Pancreas (tissue), 10 donors: ENCODE measurements at regions not wholly inside any gene's neighbourhood (a gene's known extent, or its start where the extent isn't known, plus 50 kb on each side); places are given as distances from the start of the nearest gene placed in this dataset.
A peak's percentile ranks its signal among the peaks of the same experiment; 100 is the strongest.

Source experiments
- ATAC-seq, 4 donors: fragments of 200-7000 bp; cut with Tn5 transposase; one replicate each; pipeline versions ENCODE4 v1.8.0 to v1.9.1; 2020; ENCODE audit warnings: mild to moderate bottlenecking in 4 of 4, moderate library complexity in 4 of 4
- DNase-seq, 6 donors: peaks; one replicate each; pipeline ENCODE4 v3.0.0-alpha.2; 2020
- FAIRE-seq: peaks from 2 replicates; lab custom pipeline; 2012; peaks lifted over from hg19 to GRCh38; lab: Jason Lieb, UNC
- H3K27ac ChIP-seq, 4 donors: fragments of 200-600 bp; sonication (generic); 1 replicate in 3 of 4; 2 replicates in 1 of 4; pipeline versions ENCODE4 v1.5.0 to v1.8.0; 2020
- H3K27me3 ChIP-seq, 4 donors: fragments of 200-600 bp; one replicate each; pipeline ENCODE4 v1.8.0; 2021
- H3K36me3 ChIP-seq, 3 donors: fragments of 200-600 bp; sonication (generic) in 1 of 3; one replicate each; pipeline versions ENCODE4 v1.5.0 to v1.8.0; 2020 to 2021
- H3K4me1 ChIP-seq, 3 donors: fragments of 200-600 bp; one replicate each; pipeline ENCODE4 v1.8.0; 2021
- H3K4me3 ChIP-seq, 4 donors: fragments of 200-600 bp; sonication (generic) in 2 of 4; one replicate each; pipeline versions ENCODE4 v1.5.0 to v1.8.0; 2020 to 2021
- H3K9me3 ChIP-seq, 4 donors: fragments of 200-600 bp; one replicate each; pipeline ENCODE4 v1.8.0; 2021
- WGBS, 2 donors: extraction: QIAGEN DNeasy Blood & Tissue Kit; methylation state at CpG; one replicate each; pipeline ENCODE4 v1.1.7; 2013; 5-methylcytosine and 5-hydroxymethylcytosine counted together
- intact Hi-C, 3 donors: fragments of 100-400 bp; cut with DNase I; formaldehyde crosslinking; loops; one replicate each; pipeline versions ENCODE4 v1.11.1 to v1.14.2; 2022
- TF ChIP-seq, protein P1 (sequence below), 4 donors: fragments of 200-600 bp; sonication (generic) in 3 of 4; IDR thresholded peaks; one replicate each; pipeline versions ENCODE4 v1.5.0 to v1.8.0; 2021; ENCODE audit warnings: antibody characterized with exemption in 4 of 4
- donor health status: healthy with polysubstance abuse.
- donor health status: DM: no; HTN: no; CAD: no; lungs with moderate emphysema.
- donor health status: DM: no; HTN: no; CAD: no.
- donor health status: control.
- donor health status: control.
- donor health status: Bipolar disorder and iron deficiency.
- donor health status: DM: yes; HTN: yes; CAD: no.
- donor health status: DM: no; HTN: no; CAD: no.
- donor health status: DM: no; HTN: no; CAD: no.
- donor health status: DM: yes; HTN: yes; CAD: no.

DNA sequence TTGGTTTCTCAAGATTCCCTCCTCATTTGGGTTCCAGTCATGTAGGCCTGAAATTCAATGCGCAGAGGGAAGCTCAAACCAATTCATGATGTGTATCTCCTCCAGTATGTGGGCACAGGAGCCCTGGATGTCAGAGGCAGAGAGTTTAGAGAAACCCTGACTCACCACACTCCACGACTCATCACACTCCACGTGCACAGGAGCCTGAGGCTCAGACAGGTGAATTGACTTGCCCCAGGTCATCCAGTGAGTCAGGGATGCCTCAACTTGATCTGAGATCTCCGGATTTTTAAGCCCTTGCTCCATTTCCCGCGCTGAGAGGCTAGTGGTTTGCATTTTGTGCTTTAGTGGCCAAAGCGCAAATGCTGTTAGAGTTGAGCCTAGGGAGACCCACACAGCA lies 183.9 kb downstream of the HAPSTR1 start:
- Histone ChIP-seq H3K4me3 (no peak overlapping the region), H3K27me3 (no peaks in the 10 kb centered on the region), H3K9me3 (no peaks in the 10 kb centered on the region), H3K4me1 (no peaks in the 10 kb centered on the region), H3K36me3 (no peaks in the 10 kb centered on the region), H3K27ac (no peak overlapping the region)
- WGBS, 2 donors, result 77 to 79% methylated on average over 7 of the region's 7 CpGs
- TF ChIP-seq, protein P1, sequence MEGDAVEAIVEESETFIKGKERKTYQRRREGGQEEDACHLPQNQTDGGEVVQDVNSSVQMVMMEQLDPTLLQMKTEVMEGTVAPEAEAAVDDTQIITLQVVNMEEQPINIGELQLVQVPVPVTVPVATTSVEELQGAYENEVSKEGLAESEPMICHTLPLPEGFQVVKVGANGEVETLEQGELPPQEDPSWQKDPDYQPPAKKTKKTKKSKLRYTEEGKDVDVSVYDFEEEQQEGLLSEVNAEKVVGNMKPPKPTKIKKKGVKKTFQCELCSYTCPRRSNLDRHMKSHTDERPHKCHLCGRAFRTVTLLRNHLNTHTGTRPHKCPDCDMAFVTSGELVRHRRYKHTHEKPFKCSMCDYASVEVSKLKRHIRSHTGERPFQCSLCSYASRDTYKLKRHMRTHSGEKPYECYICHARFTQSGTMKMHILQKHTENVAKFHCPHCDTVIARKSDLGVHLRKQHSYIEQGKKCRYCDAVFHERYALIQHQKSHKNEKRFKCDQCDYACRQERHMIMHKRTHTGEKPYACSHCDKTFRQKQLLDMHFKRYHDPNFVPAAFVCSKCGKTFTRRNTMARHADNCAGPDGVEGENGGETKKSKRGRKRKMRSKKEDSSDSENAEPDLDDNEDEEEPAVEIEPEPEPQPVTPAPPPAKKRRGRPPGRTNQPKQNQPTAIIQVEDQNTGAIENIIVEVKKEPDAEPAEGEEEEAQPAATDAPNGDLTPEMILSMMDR (IDR thresholded peaks at IDR 0.05), result no peak
- no peak for DNase-seq
- FAIRE-seq, result no peak
- intact Hi-C loops, result loop anchor here in 1 of 3 donors (10.0 kb wide), 1 partner anchor 59 kb away; no protein-coding TSS in a partner anchor
- no peak for ATAC-seq

DNA sequence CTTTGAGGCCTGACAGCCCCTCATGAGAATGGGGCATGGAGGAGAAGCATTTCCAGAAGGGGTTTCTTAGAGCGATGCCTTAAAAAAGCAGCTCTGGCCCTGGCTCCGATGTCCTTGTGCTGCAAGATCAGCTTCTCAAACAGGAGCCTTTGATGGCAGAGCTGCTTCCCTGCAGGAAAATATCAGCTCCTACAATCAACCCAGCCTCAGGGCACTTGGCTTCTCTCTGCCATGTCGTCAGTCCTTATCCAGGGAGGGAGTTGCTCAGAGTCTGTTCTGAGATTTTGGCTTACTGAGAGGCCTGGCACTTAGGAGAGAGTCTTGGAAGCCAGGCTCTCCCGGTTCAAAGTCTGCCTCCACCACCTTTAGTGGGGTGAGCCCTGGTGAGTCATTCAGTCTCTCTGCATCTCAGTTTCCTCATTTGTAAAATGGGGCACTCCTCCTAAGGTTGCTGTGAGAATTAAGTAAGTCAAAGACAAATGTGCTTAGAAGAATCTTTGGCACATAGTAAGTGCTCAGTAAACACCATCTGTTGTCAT lies 184.4 kb downstream of the HAPSTR1 start:
- intact Hi-C loops, result loop anchor here in 1 of 3 donors (10.0 kb wide), 1 partner anchor 59 kb away; no protein-coding TSS in a partner anchor
- Histone ChIP-seq H3K4me1 (no peaks in the 10 kb centered on the region), H3K9me3 (no peaks in the 10 kb centered on the region), H3K4me3 (no peak overlapping the region), H3K27me3 (no peaks in the 10 kb centered on the region), H3K36me3 (no peaks in the 10 kb centered on the region), H3K27ac (no peak overlapping the region)
- FAIRE-seq (no peak), DNase-seq (no peak), ATAC-seq (no peak)
- TF ChIP-seq, protein P1 (IDR thresholded peaks at IDR 0.05), result no peak
- WGBS, 2 donors, result 83 to 84% methylated on average over 4 of the region's 4 CpGs

DNA sequence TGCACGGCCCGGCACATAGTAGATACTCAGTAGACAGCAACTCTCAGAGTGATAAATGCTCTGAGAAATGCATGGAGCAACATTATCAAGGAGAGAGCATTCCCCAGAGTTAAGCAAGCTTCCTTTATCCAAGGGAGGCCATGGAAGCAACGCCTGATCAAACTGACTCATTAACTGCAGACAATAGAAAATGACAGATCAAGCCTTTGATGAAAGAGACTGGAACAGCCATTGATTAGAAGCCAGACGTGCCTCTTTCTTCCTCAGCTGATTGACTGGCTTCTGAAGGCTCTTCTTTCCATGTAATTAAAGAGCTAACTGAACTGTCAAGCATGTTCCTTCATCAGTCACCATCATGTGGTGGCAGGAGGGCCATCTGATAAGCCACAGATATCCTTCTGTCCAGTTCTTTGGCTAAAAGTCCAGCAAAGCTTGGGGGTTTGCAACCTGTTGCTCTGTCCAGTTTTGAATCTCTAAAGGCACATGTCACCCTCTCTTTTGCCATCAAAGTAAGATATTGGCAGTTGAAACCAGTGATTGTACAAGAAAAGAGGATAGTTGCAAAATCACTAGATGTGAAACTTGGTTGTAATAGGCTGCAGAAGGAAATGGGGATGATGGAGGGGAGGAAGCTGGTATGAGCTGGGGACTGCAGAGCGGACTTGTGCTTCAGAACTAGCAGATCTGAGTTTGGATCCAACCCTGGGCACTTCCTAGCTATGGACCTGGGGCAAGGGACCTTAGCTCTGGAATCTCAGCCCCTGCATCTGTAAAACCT lies 188.0 kb downstream of the HAPSTR1 start:
- H3K4me3 ChIP-seq, result no peak overlapping the region
- no peak for FAIRE-seq
- 81 to 83% methylated on average over 5 of the region's 5 CpGs for WGBS, 2 donors

DNA sequence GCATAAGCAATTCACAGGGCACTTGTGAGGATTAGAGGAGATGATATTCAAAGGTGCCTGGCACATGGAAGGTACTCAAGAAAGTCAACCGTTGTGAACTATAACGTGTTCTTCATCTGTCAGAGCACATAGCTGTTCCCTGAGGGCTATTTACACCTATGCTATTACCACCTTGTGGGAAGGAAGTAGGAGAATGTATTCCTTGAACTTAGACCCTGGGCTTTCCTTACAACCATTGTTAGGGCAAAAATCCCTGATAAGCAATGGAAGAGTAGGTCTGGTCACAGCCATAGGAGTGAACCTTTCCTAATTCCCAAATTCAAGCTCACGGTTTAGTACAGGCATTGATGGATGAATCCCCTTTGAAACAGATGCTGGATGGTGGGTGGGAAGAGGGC lies 188.6 kb downstream of the HAPSTR1 start:
- ATAC-seq (no peak), FAIRE-seq (no peak), DNase-seq (no peak)
- WGBS, 2 donors, result 84 to 89% methylated on average over 3 of the region's 3 CpGs
- Histone ChIP-seq H3K27me3 (no peaks in the 10 kb centered on the region), H3K4me1 (no peaks in the 10 kb centered on the region), H3K36me3 (no peaks in the 10 kb centered on the region), H3K4me3 (no peak overlapping the region), H3K9me3 (no peaks in the 10 kb centered on the region), H3K27ac (no peak overlapping the region)
- intact Hi-C loops, result no loop called here
- TF ChIP-seq, protein P1 (IDR thresholded peaks at IDR 0.05), result no peak

More for the DNA sequence above, 188.0 kb downstream of the HAPSTR1 start:
- intact Hi-C loops, result loop anchor here in 1 of 3 donors (10.0 kb wide), 1 partner anchor 55 kb away; no protein-coding TSS in a partner anchor
- no peak overlapping the region for H3K27ac ChIP-seq
- no peaks in the 10 kb centered on the region for H3K36me3 ChIP-seq
- no peak for DNase-seq
- H3K9me3 ChIP-seq, result no peaks in the 10 kb centered on the region
- ATAC-seq, result no peak
- H3K4me1 ChIP-seq, result no peaks in the 10 kb centered on the region
- H3K27me3 ChIP-seq, result no peaks in the 10 kb centered on the region
- TF ChIP-seq, protein P1 (IDR thresholded peaks at IDR 0.05), result no peak

DNA sequence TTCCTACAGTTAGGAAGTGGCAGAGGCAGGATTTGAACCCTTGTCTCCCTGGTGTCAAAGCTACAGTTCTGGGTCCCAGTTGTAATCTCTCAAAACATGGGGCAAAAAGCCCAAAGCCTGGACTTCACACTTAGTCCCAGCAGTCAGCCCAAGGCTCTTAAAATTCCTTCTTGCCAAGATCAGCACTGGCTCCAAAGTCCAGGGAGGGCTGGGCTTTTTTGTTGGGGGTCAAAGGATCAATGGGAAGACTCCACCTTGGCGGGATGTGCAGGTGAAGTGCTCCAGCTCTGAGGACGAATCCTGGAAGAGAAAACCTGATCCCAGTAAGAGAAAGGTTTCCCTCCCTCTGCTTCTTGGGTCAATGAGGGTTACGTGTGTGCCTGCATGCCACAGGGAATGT lies 195.5 kb downstream of the HAPSTR1 start:
- H3K27me3 ChIP-seq, result no peaks in the 10 kb centered on the region
- intact Hi-C loops, result no loop called here
- FAIRE-seq, result no peak
- H3K27ac ChIP-seq, result no peak overlapping the region
- H3K4me3 ChIP-seq, result no peak overlapping the region
- ATAC-seq, result peak in 2 of 4 donors; percentile 29 to 54
- no peaks in the 10 kb centered on the region for H3K36me3 ChIP-seq
- DNase-seq, result peak in 1 of 6 donors; percentile 29
- TF ChIP-seq, protein P1 (IDR thresholded peaks at IDR 0.05), result no peak
- no peaks in the 10 kb centered on the region for H3K9me3 ChIP-seq
- no peaks in the 10 kb centered on the region for H3K4me1 ChIP-seq
- WGBS, 2 donors, result 42 to 54% methylated on average over 3 of the region's 3 CpGs
